GM19240 (cell line): ENCODE measurements at regions not wholly inside any gene's neighbourhood (a gene's known extent, or its start where the extent isn't known, plus 50 kb on each side); places are given as distances from the start of the nearest gene placed in this dataset.
"Not testable (repeated sequence)": the region's sequence is repeated elsewhere in the genome, so short reads cannot be mapped to it uniquely, and the experiment has no call there.

Experiments
- DNase-seq: peaks from one replicate; pipeline ENCODE4 v3.0.0; 2011; ENCODE audit warnings: low spot score; ENCODE audit not compliant: insufficient read length

DNA sequence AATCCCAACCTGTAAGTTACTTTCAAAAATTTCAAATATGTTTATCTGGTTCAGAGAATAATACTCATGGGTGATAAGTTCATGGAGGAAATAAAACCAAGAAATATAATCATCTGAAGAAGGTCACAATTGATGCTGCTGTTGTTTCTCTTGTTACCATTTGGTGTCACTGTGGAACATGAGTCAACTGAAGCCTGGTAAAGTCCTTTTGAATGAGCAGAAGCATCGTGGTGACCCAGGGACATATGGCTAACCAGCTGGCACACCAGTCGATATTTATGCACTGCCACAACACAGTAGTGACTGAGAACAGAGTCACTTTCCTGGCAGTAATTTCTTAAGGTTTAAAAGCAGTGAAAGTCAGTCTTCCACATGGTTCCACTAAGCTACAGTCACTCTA is 612.9 kb upstream of the TLE4 start:
- no peak for DNase-seq

DNA sequence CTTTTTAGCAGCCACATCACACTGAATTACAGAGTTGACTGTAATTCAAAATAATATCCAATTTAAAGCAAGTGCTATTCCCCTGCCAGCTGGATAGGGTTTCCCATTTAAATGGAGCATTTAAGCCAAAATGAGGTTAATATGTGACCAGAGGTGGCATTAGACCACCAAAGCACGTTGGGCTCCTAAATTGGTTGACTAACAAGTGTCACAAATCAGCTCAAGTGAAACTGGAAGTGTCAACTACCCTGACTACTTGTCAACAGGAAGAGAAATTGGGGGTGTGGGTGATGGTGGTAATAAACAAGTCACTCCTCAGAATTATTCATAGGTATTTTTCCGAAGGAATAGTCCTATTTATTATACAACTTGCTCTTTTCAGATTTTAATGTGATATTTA is 609.6 kb upstream of the TLE4 start:
- no peak for DNase-seq

DNA sequence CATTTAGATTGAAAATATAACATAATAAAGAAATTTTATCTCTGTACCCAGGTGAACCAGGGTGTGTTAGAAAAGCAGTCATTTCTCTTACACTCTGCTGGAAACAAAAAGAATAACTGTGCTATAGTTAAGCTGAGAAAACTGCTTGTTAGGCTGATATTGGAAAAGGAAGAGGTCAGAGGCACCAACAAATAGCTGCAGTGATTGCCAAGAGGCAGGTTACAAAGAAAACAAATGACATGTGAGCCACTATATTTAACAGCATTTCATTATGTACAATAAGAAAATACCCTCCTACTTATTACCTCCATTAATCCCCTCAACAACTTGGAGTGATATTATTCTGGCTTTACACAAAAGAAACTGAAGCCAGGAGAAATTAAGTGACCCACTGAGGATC is 607.9 kb upstream of the TLE4 start:
- no peak for DNase-seq

DNA sequence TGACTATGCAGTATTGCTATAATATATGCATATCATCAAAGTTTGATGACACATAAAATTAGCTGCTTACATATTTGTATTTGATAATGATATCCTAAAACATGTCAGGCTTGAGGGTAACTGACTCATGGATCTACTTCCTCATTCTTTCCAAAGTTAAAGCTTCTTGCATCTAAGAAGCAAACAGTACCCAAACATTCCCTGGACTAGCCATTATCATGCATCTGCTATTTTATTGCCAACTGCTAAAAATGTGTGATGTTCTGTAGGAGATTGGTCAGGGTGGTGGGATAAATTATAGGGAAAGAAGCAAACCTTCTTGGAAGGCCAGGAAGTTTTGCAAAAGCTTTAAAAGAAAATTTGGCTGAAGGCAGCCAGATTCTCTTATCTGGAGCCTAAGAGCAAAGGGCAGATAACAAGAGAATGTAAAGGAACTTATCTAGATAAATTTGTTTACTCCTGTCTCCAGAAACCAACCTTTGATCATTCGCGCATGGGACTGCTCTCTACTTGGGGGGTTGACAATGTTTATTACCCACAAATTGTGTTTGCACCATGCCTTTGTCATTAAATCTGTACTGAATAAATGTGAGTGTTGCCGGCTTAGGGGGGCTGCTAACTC is 604.1 kb upstream of the TLE4 start:
- no peak for DNase-seq

DNA sequence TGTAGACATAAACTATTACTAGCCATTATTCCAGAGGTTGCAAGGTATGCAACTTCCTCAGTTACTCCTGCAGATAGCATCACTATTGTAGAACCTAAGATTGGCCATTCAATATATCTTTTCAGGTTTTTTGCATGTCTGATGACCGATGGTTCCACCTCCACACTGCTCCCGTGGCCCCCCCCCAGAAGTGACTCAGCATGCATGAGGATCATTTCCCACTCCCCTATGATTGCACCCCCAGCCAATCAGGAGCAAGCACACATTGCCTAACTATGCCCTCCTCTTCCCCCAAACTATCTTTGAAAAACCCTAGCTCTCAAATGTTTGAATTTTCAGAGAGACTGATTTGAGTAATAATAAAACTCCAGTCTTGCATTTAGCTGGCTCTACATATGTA is 601.4 kb upstream of the TLE4 start:
- DNase-seq, result no peak

DNA sequence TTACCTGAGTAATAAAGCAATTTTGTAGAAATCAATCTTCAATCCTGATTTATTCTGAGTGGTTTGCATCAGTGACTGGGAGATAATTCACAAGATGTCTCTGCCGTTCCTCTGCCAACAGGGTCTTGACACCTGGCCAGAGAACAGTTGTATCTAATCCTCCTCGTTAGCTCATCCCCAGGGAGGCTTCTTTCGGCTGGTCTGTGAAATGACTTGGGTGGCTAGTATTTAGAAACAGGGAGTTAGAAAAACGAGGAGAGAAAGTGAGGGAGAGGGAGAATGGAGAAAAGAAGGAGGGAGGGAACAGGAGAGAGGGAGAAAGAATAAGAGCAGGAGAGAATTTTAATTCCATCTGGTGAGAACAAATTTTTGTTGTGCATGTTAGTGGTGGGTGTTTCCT is 600.2 kb upstream of the TLE4 start:
- no peak for DNase-seq

DNA sequence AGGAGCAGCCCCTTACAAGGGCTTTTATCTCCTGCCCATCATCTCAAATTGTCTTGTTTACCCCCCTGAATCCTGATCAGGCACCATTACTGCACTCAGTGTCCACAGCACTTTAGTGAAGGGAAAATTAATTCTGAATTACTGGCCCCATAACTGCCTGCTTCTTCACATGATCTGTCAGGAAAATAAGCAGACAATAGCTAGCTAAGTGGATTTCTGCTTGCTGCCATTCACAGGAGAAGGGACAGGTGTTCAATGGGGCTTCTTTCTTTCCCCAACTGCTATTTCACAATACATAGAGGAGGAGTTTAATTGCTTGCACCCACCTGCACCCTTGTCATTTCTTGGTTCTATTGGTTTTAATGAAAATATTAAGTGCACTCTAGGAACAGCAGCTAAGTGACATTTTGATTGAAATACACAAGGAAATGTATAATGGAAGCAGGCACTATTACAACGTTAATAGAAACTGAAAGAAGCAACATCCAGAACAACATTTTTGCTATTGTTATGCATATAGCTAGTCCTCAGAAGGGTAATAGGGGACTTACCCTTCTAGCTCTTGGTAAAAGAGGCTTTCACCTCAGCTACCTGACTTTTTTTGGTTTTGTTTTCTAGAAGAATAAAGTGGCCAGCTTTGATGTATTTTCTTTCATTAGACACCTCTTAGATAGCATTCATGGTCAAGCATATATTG is 599.3 kb upstream of the TLE4 start:
- no peak for DNase-seq

DNA sequence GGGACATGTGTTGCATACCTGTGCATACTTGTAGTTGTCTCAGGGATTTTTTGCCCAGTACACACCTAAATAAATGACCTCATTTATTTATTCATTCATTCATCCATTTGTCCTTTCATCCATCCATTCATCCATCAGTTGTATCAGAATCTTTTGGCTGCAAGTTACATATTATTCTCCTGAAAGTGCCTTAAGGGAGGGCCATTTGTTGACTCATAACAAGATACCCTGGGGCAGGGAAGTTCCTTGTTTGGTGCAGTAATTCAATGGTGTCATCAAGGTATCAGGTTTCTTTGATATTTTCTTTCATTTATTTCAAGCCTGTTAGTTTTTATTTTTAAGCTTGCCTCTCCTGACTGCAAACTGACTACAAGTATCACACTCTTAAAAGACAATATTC is 597.9 kb upstream of the TLE4 start:
- no peak for DNase-seq

DNA sequence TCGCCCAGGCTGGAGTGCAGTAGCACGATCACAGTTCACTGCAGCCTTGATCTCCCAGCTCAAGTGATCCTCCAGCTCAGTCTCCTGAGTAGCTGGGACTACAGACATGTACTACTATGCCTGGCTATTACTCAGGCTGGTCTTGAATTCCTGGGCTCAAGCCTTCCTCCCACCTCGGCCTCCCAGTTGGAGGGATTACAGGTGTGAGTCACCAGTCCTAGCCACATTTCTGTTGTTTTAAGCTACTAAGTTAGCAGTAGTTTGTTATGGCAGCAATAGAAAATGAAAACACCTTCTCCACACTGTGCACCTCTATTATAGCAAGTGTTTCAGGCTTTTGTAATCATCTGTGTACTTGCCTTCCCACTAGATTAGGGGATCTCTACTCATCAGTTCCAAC is 588.9 kb upstream of the TLE4 start:
- no peak for DNase-seq

DNA sequence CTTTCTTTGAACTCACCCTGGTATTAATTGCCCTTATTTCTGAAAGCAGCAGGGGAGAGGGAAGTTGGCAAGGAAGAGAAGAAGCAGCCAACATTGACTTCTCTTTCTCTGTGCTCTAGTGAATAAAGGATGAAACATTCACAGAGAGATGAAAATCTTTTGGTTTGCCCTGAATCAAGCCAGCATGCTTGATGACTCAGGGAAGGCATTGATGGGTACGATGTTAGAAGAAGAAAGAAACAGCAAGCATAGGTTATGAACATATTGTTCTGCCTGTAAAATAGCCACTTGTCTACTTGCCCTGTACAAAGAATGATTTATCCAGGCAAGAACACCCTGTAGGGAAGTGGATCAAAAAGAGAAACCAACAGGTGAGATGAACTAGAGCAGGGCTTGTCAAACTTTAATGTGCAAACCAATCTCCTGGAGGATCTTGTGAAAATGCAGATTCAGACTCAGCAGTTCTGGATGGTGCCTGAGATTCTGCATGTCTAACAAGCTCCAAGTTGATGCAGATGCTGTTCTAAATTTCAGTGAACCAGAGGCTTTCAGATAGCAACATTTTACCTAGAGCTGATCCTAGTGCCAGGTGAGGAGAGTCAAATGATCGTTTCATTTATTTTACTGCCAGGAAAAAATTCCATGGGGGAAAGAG is 586.6 kb upstream of the TLE4 start:
- DNase-seq, result no peak

DNA sequence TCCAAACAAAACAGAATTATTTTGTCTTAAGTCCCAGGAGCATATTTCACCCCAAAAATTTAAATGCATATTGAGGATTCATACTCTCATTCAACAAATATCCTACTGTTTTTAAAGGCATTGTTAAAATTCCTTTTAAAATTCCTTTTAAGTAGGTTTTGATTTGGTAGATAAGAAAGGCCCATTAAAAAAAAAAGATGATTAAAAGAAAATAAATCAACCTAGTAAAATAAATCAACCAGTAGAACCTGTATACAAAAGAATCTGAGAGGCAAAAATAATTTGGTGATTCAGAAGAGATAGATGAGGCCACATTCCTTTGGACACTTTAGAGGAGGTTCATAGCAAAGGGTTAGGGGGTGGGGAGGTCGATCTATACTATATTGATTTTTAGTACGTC is 585.3 kb upstream of the TLE4 start:
- no peak for DNase-seq

DNA sequence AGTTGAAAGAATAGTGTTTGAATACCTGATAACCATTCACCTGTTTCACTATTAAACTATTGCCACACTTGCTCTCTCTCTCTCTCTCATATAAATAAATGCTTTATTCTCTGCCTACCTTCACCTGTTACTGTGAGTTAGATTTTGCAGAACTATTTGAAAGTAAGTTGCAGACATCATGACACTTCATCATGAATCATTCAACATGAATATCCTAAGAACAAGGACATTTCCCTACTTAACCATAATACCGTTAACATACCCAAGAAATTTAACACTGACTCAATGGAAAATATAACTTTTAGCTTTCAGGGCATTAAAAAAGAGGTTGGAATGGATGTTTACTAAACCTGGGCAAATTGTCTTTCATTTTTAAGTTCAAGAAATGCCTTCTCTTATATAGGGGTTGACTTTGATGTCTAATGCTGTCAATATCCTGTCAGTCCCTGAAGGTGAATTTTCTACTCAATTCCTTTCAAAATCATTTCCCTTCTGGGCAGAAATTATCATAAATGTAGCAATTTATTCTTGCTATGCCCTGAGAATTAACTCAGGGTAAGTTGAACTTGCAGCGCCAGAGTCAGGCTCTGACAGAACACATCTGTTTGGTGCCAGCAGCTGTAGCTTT is 582.6 kb upstream of the TLE4 start:
- DNase-seq, result no peak

DNA sequence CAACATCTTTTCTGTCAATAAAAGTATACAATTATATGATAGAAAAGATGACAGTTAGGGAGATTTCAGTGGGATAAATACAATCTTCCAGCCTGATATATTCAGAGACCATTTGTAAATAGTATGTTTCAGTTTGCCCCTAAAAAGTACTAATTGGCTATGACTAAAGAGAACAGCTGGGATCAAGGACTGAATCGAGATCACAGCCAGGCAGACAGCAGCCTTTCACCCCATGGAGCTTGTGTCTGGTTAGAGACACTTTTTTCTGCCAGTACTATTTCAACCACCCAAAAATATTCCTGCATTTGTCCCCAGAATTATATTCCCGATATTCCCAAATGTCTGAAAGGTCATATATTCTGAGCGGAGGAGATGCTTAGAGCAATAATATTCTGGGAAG is 577.3 kb upstream of the TLE4 start:
- no peak for DNase-seq

DNA sequence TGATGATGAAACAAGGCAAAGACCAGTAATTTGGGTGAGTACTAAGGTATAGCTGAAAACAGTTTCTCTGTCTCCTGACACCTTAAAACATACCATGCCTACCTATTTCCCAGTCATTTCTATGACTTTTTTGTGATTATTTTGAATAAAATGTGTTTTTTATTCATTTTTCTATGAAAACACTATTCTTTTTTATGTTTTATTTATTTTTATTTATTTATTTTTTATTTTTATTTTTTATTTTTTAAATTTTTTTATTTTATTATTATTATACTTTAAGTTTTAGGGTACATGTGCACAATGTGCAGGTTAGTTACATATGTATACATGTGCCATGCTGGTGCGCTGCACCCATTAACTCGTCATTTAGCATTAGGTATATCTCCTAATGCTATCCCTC is 576.8 kb upstream of the TLE4 start:
- DNase-seq, result not testable (repeated sequence)

DNA sequence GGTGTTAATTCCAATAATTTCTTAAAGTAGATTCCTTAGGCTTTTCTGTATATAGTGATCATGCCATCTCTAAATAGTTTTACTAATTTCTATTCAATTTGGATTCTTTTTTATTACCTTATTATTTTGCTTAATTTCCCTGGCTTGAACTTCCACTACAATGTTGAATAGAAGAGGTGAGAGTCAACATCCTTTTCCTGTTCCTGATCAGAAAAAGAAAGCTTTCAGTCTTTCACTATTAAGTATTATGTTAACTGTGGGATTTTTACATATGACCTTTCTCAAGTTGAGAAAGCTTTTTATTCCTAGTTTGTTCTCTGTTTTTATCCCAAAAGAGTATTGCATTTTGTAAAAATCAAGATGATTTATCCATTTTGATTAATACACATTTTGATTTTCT is 574.5 kb upstream of the TLE4 start:
- DNase-seq, result no peak

DNA sequence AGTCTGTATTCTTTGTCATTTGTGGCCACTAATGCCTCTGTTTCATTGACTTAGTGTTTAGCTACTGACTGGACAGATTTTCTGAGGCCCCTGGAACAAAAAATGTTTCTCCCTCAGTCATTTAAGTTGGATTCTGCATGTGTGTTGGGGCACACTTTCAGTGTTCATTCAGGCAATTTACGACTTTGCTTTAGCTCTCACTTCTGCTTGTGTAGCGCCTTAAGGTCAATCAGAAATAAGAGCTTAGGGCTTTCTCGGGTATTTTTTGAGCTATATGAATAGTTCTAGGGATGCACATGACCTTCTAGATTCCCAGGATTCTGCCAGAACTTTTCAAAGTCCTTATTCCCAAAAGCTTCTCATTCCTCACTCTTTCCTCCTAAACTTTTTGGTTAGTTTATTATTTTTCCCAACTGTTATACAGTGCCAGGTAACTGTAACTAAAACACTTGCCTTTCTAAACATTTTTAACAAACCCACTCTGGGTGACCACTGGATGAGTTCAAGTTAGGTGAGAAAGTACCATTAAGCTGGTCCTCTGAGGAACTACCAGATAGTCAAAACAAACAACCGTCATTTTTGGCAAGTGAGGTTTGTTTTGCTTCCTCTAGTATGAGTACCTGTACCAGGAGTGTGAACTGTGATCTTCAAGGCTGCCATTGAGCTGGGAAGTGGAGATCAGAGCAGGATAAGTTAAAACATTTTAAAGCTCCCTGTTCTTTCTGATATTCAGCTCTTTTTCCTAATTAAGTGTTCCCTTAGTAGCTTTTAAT is 571.3 kb upstream of the TLE4 start:
- no peak for DNase-seq

DNA sequence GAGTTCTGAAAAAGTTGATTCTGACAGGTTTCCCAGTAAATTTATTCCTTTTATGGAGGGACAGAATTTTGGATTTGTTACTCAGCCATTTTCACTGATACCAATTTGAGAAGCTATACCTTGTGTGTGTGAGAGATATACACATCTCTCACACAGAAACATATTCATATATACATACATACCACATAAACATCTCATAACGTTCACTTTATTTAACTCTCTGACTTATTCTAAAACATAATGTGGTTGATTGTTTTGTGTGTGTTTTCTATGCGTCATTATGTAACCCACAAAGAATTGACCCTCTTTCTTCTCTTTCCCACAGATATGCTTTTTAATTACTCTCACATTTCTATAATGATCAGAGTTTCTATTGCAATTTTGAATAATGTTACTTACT is 570.8 kb upstream of the TLE4 start:
- DNase-seq, result no peak

DNA sequence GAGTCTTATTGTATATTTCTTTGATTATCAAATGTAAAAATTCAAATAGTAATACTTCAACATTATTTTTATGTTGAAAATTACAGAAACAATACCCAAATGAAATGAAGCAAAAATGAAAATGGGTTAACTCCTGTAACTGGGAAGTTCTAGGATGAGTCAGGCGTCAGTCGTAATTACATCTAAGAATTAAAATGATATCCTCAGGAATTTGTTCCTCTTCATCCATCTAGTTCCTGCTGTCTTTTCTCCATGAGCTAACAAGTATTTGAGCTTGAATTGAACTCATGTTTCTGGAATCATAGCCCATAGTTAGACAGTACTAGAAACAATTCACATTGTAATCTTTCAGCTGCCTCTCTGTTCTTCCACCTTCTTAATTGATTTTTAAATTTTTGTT is 568.3 kb upstream of the TLE4 start:
- no peak for DNase-seq

DNA sequence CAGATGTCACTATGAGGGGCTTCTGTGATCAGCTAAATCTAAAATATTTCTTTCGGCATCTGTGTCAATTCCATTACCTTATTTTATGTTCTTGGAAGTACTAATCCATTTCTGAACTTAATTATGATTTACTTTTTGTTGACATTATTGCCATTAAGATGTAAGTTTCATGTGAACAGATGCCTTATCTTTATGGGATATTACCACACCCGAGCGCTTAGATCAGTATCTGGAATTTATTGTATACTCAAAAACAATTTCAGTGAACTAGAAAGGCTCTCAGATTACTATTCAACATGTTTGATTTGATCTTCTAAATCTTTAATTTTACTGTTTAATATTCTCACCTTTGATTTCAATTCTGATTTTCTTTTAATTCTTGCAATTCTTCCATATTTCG is 567.7 kb upstream of the TLE4 start:
- no peak for DNase-seq

DNA sequence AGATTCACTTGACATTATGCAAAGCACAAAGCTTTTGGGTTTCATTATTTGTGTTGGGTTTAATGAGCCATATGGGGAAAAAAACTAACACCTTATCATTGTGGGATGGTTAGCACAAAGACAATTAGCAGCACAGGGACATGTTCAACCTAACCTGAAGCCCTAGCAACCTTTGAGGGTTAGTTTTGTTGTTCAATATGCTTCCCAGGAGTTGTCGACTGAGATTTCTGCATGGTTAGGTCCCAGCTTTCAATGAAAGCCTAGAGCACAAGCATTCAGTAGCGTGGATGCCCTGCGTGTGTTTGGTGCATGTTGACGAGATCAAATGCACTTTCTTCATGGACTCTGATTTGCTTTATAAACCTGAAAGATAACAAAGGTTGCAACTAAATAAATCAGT is 565.2 kb upstream of the TLE4 start:
- DNase-seq, result no peak

DNA sequence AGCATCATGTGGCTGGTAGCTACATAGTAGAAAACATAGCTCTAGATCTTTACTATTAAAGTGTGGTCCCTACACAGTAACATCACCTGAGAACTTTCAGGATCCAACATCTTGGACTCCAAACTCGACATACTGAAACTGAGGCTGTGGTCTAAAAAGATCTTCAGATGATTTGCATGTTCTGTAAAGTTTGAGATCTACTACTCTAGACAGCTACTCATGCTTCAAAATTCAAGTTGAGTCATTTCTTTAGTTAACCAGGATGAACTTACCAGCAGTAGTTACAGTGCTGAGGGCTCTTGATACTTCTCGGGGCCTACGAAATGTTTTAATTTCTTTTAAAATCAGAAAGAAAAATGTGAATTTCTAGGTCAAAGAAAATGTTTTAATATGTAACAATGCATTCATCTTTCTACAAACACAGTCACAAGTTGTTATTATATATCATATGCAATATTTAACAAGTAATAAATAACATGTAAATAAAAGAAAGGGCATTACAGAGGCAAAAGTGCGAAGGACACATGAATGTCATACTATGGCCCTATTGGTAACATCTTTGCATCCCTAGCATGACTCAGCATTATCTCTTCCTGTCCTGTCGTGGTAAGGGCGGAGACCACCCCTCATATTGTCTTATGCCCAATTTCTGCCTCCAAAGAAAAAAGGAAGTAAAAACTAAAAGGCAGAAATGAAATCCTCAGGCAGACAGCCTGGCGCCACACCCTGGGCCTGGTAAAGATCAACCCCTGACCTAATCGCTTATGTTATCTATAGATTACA is 563.9 kb upstream of the TLE4 start:
- no peak for DNase-seq
